ENCODE measurements at regions not wholly inside any gene's neighbourhood (a gene's known extent, or its start where the extent isn't known, plus 50 kb on each side); places are given as distances from the start of the nearest gene placed in this dataset.

DNA sequence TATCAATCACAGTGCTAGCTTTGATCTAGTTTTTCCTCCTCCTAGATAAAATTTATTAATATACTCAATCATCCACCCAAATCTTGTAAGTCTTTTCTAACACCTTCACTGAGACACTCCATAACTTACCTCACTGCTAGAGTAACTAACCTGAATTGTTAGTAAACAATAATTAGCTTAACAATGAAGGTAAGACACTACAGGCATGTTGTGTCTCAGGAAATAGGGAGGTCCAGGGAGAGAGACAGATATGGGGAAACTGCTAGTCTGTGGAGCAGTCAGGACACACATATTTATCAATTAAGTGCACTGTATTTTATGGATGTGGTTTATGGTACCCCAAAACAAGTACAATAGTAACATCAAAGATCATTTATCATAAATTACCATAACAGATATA is 94.2 kb upstream of the SSTR1 start:
- H3K4me3 ChIP-seq (ENCODE audit: low read length in 2 of 2), result no peak overlapping the region
- H3K36me3 ChIP-seq (ENCODE audit: control insufficient read depth in 2 of 2, insufficient read depth in 2 of 2, low read length in 2 of 2), result no peaks in the 10 kb centered on the region
- H3K27me3 ChIP-seq (ENCODE audit: control insufficient read depth in 2 of 2, insufficient read depth in 2 of 2, low read length in 2 of 2), result no peaks in the 10 kb centered on the region
- no peak overlapping the region for H3K9ac ChIP-seq (ENCODE audit: low read depth in 1 of 2, low read length in 2 of 2)
- H3K9me3 ChIP-seq (ENCODE audit: control insufficient read depth in 2 of 2, low read length in 2 of 2), result no peaks in the 10 kb centered on the region
- no peaks in the 10 kb centered on the region for H3K4me1 ChIP-seq (ENCODE audit: control insufficient read depth in 2 of 2, insufficient read depth in 2 of 2, low read length in 2 of 2)
- H3K27ac ChIP-seq (ENCODE audit: low read depth in 2 of 2, low read length in 2 of 2), result no peak overlapping the region

DNA sequence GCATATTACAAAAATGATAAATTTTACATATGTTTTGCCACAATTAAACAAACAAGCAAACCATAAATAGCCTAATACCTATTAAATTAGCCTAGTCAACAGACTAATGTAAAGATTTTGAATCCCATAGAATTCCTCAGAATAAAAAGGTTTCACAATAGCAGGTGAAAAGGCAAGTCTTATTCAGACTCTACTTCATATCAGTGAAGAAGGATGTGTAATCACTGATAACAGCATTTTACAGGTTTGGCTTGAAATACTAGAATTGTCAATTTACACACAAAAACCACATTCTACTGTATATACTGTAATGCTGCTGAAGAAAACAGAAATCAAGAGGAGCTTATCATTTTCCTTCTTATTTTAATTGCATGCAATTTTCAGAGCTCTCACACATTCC is 90.8 kb upstream of the SSTR1 start:
- Histone ChIP-seq H3K36me3 (ENCODE audit: control insufficient read depth in 2 of 2, insufficient read depth in 2 of 2, low read length in 2 of 2) (no peaks in the 10 kb centered on the region), H3K9me3 (ENCODE audit: control insufficient read depth in 2 of 2, low read length in 2 of 2) (no peaks in the 10 kb centered on the region), H3K4me3 (ENCODE audit: low read length in 2 of 2) (no peak overlapping the region)

DNA sequence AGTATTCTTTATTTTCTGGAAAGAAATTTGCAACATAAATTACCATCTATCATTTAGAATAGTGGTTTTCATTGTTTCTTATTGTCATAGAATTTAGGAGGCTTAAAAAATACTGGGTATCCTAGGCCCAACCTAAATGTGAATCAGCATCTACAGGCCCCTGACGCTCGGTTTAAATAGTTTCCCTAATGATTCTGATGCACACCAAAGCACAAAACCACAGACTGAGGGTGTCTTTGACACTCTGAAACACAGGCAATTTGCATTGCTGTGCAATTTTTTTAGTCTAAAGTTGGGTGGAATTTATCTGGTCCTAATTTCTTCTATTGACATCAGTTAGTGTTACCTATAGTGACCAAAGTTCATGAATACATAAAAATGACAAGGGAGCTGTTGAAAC is 87.6 kb upstream of the SSTR1 start:
- no peaks in the 10 kb centered on the region for H3K9me3 ChIP-seq (ENCODE audit: control insufficient read depth in 2 of 2, low read length in 2 of 2)
- H3K36me3 ChIP-seq (ENCODE audit: control insufficient read depth in 2 of 2, insufficient read depth in 2 of 2, low read length in 2 of 2), result no peaks in the 10 kb centered on the region
- no peak overlapping the region for H3K27ac ChIP-seq (ENCODE audit: low read depth in 2 of 2, low read length in 2 of 2)
- no peak overlapping the region for H3K9ac ChIP-seq (ENCODE audit: low read depth in 1 of 2, low read length in 2 of 2)
- H3K4me1 ChIP-seq (ENCODE audit: control insufficient read depth in 2 of 2, insufficient read depth in 2 of 2, low read length in 2 of 2), result no peaks in the 10 kb centered on the region
- no peak overlapping the region for H3K4me3 ChIP-seq (ENCODE audit: low read length in 2 of 2)
- no peaks in the 10 kb centered on the region for H3K27me3 ChIP-seq (ENCODE audit: control insufficient read depth in 2 of 2, insufficient read depth in 2 of 2, low read length in 2 of 2)

More for the DNA sequence above, 90.8 kb upstream of the SSTR1 start:
- no peaks in the 10 kb centered on the region for H3K27me3 ChIP-seq (ENCODE audit: control insufficient read depth in 2 of 2, insufficient read depth in 2 of 2, low read length in 2 of 2)
- no peaks in the 10 kb centered on the region for H3K4me1 ChIP-seq (ENCODE audit: control insufficient read depth in 2 of 2, insufficient read depth in 2 of 2, low read length in 2 of 2)
- H3K27ac ChIP-seq (ENCODE audit: low read depth in 2 of 2, low read length in 2 of 2), result no peak overlapping the region
- H3K9ac ChIP-seq (ENCODE audit: low read depth in 1 of 2, low read length in 2 of 2), result no peak overlapping the region

DNA sequence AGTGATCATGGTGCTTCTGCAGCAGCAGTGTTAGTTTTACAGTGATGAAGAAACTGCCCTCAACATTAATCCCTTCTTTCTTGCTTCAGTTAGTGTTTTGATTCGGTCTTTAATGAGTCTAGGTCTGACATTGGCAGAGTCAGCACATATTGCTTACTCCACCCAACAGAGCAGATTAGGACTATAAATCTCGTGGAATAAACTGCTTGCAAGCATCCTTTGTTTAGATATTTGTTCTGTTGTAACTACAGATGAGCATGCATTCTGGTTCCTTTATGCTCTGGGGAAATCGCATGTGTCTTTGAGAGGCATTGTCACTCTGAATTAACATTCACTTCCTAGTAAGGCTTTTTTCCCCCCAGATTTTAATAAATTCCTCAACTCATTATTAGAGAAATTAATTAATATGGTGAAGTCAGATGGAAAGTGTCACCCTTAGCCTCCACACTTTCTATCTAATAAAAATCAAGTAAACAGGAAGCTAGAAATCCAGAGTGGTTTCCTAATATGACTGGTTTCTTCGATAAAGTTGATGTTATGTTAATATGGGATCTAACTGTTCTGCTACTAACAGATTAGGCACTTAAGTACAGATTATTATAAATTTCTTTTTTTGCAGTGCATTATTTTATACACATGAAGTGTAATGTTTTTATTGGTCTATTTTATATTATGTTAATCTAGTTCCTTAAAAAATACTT is 86.2 kb upstream of the SSTR1 start:
- no peaks in the 10 kb centered on the region for H3K9me3 ChIP-seq (ENCODE audit: control insufficient read depth in 2 of 2, low read length in 2 of 2)
- no peaks in the 10 kb centered on the region for H3K27me3 ChIP-seq (ENCODE audit: control insufficient read depth in 2 of 2, insufficient read depth in 2 of 2, low read length in 2 of 2)
- no peak overlapping the region for H3K4me3 ChIP-seq (ENCODE audit: low read length in 2 of 2)
- H3K36me3 ChIP-seq (ENCODE audit: control insufficient read depth in 2 of 2, insufficient read depth in 2 of 2, low read length in 2 of 2), result no peaks in the 10 kb centered on the region
- H3K27ac ChIP-seq (ENCODE audit: low read depth in 2 of 2, low read length in 2 of 2), result no peak overlapping the region
- H3K9ac ChIP-seq (ENCODE audit: low read depth in 1 of 2, low read length in 2 of 2), result no peak overlapping the region
- H3K4me1 ChIP-seq (ENCODE audit: control insufficient read depth in 2 of 2, insufficient read depth in 2 of 2, low read length in 2 of 2), result no peaks in the 10 kb centered on the region

DNA sequence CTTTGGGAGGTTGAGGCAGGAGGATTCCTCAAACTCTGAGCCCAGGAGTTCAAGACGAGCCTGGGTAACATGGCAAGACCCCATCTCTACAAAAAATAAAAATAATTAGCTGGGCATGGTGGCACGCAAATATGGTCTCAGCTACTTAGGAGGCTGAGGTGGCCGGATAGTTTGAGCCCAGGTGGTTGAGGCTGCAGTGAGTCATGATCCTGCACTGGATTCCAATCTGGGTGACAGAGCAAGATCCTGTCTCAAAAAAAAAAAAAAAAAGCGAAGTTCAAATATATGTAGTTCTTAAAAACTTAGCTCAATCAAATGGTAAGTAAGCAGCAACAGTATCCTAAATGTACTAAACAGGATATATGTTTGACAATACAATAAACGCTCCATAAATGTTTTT is 85.5 kb upstream of the SSTR1 start:
- H3K4me1 ChIP-seq (ENCODE audit: control insufficient read depth in 2 of 2, insufficient read depth in 2 of 2, low read length in 2 of 2), result no peaks in the 10 kb centered on the region
- no peak overlapping the region for H3K9ac ChIP-seq (ENCODE audit: low read depth in 1 of 2, low read length in 2 of 2)
- H3K27me3 ChIP-seq (ENCODE audit: control insufficient read depth in 2 of 2, insufficient read depth in 2 of 2, low read length in 2 of 2), result no peaks in the 10 kb centered on the region
- H3K9me3 ChIP-seq (ENCODE audit: control insufficient read depth in 2 of 2, low read length in 2 of 2), result no peaks in the 10 kb centered on the region
- no peak overlapping the region for H3K27ac ChIP-seq (ENCODE audit: low read depth in 2 of 2, low read length in 2 of 2)
- no peak overlapping the region for H3K4me3 ChIP-seq (ENCODE audit: low read length in 2 of 2)
- no peaks in the 10 kb centered on the region for H3K36me3 ChIP-seq (ENCODE audit: control insufficient read depth in 2 of 2, insufficient read depth in 2 of 2, low read length in 2 of 2)

DNA sequence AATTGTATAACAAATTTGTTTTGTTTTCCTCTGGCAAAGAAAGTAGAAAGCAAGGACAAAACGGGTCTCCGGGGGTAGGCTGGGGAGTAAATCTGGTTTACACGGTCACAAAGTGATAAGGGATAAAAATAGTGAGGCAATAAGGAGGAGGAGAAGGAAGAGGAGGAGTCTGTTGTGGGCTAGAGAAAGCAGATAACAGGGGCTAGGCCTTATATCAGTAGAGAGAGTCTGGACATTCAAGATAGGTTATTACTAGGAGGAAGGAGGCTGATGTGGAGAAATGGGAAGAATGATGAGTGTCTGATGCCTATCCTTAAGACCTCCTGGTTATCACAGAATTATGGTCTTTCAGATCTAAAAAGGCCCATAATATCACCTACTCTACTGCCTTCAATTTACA is 83.2 kb upstream of the SSTR1 start:
- no peaks in the 10 kb centered on the region for H3K4me1 ChIP-seq (ENCODE audit: control insufficient read depth in 2 of 2, insufficient read depth in 2 of 2, low read length in 2 of 2)
- no peaks in the 10 kb centered on the region for H3K9me3 ChIP-seq (ENCODE audit: control insufficient read depth in 2 of 2, low read length in 2 of 2)
- H3K27me3 ChIP-seq (ENCODE audit: control insufficient read depth in 2 of 2, insufficient read depth in 2 of 2, low read length in 2 of 2), result no peaks in the 10 kb centered on the region
- no peak overlapping the region for H3K4me3 ChIP-seq (ENCODE audit: low read length in 2 of 2)
- H3K27ac ChIP-seq (ENCODE audit: low read depth in 2 of 2, low read length in 2 of 2), result no peak overlapping the region
- H3K36me3 ChIP-seq (ENCODE audit: control insufficient read depth in 2 of 2, insufficient read depth in 2 of 2, low read length in 2 of 2), result no peaks in the 10 kb centered on the region
- no peak overlapping the region for H3K9ac ChIP-seq (ENCODE audit: low read depth in 1 of 2, low read length in 2 of 2)

DNA sequence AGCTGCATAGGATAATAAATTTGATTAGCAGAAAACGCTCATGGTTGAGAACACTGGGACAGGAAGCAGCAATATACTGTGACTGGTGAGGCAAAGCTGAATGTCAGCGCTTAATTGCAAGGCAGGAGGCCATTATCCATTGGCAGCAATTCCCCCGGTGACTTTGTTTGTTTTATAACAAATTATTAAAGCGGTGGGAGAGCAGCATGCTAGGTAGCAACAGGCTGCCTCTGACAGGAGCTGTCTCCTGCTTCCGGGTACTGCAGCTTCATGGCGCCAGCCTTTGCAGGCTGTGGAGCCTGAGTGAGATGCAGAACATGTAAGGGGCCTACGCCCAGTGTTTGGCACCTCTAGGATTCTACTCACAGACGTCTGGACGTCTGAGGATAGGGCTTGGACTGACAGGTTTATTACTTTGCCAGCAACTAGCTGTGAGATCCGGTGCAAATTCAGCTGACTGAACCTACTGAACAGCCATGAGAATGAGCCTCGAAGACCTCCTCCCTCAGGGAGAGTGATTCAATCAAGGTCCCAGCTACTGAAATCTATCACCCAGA is 82.1 kb upstream of the SSTR1 start:
- Histone ChIP-seq H3K9me3 (ENCODE audit: control insufficient read depth in 2 of 2, low read length in 2 of 2) (no peaks in the 10 kb centered on the region), H3K4me3 (ENCODE audit: low read length in 2 of 2) (no peak overlapping the region), H3K27ac (ENCODE audit: low read depth in 2 of 2, low read length in 2 of 2) (no peak overlapping the region), H3K4me1 (ENCODE audit: control insufficient read depth in 2 of 2, insufficient read depth in 2 of 2, low read length in 2 of 2) (no peaks in the 10 kb centered on the region), H3K36me3 (ENCODE audit: control insufficient read depth in 2 of 2, insufficient read depth in 2 of 2, low read length in 2 of 2) (no peaks in the 10 kb centered on the region), H3K27me3 (ENCODE audit: control insufficient read depth in 2 of 2, insufficient read depth in 2 of 2, low read length in 2 of 2) (no peaks in the 10 kb centered on the region), H3K9ac (ENCODE audit: low read depth in 1 of 2, low read length in 2 of 2) (no peak overlapping the region)

DNA sequence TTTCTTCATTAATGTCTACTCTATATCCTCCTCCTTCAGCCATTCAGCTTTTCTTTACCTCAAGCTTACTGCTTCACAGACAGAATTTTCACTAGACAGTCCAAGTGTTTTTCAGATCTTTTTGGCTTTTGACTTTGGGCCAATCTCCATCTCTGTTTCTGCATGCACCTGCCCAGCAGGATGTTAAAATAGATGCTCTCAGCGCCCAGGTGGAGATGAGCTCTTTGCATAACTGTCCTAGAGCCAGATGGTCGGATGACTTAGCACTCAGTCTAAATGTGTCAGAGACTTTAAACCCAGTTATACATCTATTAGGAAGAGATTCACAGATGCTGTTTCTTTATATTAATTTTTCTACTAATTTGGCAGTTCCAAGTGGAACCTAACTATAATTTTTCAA is 80.3 kb upstream of the SSTR1 start:
- Histone ChIP-seq H3K4me3 (ENCODE audit: low read length in 2 of 2) (no peak overlapping the region), H3K27ac (ENCODE audit: low read depth in 2 of 2, low read length in 2 of 2) (no peak overlapping the region), H3K27me3 (ENCODE audit: control insufficient read depth in 2 of 2, insufficient read depth in 2 of 2, low read length in 2 of 2) (no peaks in the 10 kb centered on the region), H3K9ac (ENCODE audit: low read depth in 1 of 2, low read length in 2 of 2) (no peak overlapping the region), H3K36me3 (ENCODE audit: control insufficient read depth in 2 of 2, insufficient read depth in 2 of 2, low read length in 2 of 2) (no peaks in the 10 kb centered on the region), H3K9me3 (ENCODE audit: control insufficient read depth in 2 of 2, low read length in 2 of 2) (no peaks in the 10 kb centered on the region), H3K4me1 (ENCODE audit: control insufficient read depth in 2 of 2, insufficient read depth in 2 of 2, low read length in 2 of 2) (no peaks in the 10 kb centered on the region)

DNA sequence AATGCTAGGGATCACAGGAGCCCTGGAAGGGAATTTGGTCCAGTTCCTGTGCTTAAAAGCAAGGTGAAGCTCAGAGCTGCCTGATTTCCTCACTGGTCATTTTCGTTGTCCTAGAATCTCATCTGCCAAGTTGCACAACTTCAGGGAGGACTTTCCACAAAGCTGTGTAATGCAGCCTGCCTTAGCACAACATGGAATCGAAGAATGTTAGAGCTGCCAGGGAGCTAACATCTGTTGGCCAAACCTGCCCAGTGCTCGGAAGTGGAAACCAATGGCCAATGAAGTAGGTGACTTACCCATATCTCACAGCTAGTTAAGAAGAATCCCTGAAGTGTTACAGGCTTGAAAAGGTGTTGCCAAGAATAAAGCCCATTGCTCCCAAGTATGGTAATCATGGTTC is 79.9 kb upstream of the SSTR1 start:
- H3K9me3 ChIP-seq (ENCODE audit: control insufficient read depth in 2 of 2, low read length in 2 of 2), result no peaks in the 10 kb centered on the region
- no peaks in the 10 kb centered on the region for H3K27me3 ChIP-seq (ENCODE audit: control insufficient read depth in 2 of 2, insufficient read depth in 2 of 2, low read length in 2 of 2)
- no peak overlapping the region for H3K4me3 ChIP-seq (ENCODE audit: low read length in 2 of 2)
- no peak overlapping the region for H3K27ac ChIP-seq (ENCODE audit: low read depth in 2 of 2, low read length in 2 of 2)
- H3K9ac ChIP-seq (ENCODE audit: low read depth in 1 of 2, low read length in 2 of 2), result no peak overlapping the region
- H3K36me3 ChIP-seq (ENCODE audit: control insufficient read depth in 2 of 2, insufficient read depth in 2 of 2, low read length in 2 of 2), result no peaks in the 10 kb centered on the region
- no peaks in the 10 kb centered on the region for H3K4me1 ChIP-seq (ENCODE audit: control insufficient read depth in 2 of 2, insufficient read depth in 2 of 2, low read length in 2 of 2)

DNA sequence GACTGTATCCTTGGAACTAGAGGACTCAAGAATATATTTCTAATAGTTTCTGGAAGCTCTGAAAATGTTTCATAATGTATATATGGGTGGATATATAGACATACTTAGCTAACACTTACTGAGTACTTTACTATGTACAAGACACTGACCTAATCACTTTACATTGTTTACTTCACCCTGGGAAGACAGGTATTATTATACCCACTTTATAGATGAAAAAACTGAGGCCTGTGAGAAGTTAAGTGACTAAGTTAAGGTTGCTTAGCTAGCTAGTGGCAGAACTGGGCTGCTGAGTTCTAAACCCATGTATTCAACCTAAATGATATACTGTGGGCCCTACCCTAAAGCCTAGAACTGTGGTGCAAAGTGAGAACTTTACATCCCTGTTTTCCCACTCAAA is 79.1 kb upstream of the SSTR1 start:
- Histone ChIP-seq H3K9ac (ENCODE audit: low read depth in 1 of 2, low read length in 2 of 2) (no peak overlapping the region), H3K4me3 (ENCODE audit: low read length in 2 of 2) (no peak overlapping the region), H3K36me3 (ENCODE audit: control insufficient read depth in 2 of 2, insufficient read depth in 2 of 2, low read length in 2 of 2) (no peaks in the 10 kb centered on the region), H3K27me3 (ENCODE audit: control insufficient read depth in 2 of 2, insufficient read depth in 2 of 2, low read length in 2 of 2) (no peaks in the 10 kb centered on the region), H3K9me3 (ENCODE audit: control insufficient read depth in 2 of 2, low read length in 2 of 2) (no peaks in the 10 kb centered on the region), H3K27ac (ENCODE audit: low read depth in 2 of 2, low read length in 2 of 2) (no peak overlapping the region), H3K4me1 (ENCODE audit: control insufficient read depth in 2 of 2, insufficient read depth in 2 of 2, low read length in 2 of 2) (no peaks in the 10 kb centered on the region)

Data from mucosa of rectum (tissue), 2 donors.